ENCODE measurements at regions not wholly inside any gene's neighbourhood (a gene's known extent, or its start where the extent isn't known, plus 50 kb on each side); places are given as distances from the start of the nearest gene placed in this dataset.

DNA sequence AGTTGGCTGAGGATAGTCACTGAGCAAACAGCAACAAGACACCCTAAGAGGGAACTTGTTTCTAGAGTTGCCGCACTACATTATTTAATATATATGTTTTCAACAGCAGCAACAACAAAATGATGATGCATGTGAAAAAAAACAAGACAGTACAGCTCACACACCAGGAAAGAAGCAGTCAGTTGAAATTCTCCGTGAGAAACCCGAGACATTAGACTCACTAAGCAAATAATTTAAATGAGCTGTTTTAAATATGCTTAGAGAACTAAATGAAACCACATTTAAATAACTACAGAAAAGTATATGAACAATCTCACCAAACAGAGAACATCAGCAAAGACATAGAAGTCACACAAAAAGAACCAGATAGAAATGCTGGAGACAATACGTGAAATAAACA is 426.3 kb upstream of the PFKP start:
- H3K36me3 ChIP-seq (ENCODE audit: insufficient read depth): no peaks in the 10 kb centered on the region
- H3K4me1 ChIP-seq (ENCODE audit: insufficient read depth): peaks cover 4% of the 10 kb centered on the region
- no peak overlapping the region for H3K4me3 ChIP-seq
- H3K4me3 Mint-ChIP-seq: no peak overlapping the region
- H3K4me1 Mint-ChIP-seq: peaks cover 10% of the 10 kb centered on the region; the same call in 2 of the 3 replicates
- H3F3A ChIP-seq (replicated peaks; ENCODE audit: low read depth): no peaks in the 10 kb centered on the region
- no peak overlapping the region for H3K27ac ChIP-seq (ENCODE audit: low read depth)
- H3K9me3 Mint-ChIP-seq: no peaks in the 10 kb centered on the region
- H3K9me2 ChIP-seq (ENCODE audit: insufficient read depth): peaks cover 10% of the 10 kb centered on the region
- H3K4me2 ChIP-seq: no peak overlapping the region
- peaks cover 6% of the 10 kb centered on the region; the same call in 1 of the 3 replicates for H3K36me3 Mint-ChIP-seq (ENCODE audit: low read depth)
- H3K79me2 ChIP-seq (replicated peaks; ENCODE audit: insufficient read depth): no peaks in the 10 kb centered on the region
- no peaks in the 10 kb centered on the region for H4K20me1 ChIP-seq (replicated peaks; ENCODE audit: insufficient read depth)
- no peak overlapping the region for H3K27ac Mint-ChIP-seq
- peak overlapping the region; percentile 56; the same call in 1 of the 2 replicates for H2AFZ ChIP-seq
- H3K27me3 Mint-ChIP-seq (ENCODE audit: insufficient read depth, low read depth, poor library complexity): no peaks in the 10 kb centered on the region
- no peak for DNase-seq (ENCODE audit: low spot score)
- no peaks in the 10 kb centered on the region for H3K27me3 ChIP-seq (ENCODE audit: insufficient read depth)
- TF ChIP-seq, protein P1, sequence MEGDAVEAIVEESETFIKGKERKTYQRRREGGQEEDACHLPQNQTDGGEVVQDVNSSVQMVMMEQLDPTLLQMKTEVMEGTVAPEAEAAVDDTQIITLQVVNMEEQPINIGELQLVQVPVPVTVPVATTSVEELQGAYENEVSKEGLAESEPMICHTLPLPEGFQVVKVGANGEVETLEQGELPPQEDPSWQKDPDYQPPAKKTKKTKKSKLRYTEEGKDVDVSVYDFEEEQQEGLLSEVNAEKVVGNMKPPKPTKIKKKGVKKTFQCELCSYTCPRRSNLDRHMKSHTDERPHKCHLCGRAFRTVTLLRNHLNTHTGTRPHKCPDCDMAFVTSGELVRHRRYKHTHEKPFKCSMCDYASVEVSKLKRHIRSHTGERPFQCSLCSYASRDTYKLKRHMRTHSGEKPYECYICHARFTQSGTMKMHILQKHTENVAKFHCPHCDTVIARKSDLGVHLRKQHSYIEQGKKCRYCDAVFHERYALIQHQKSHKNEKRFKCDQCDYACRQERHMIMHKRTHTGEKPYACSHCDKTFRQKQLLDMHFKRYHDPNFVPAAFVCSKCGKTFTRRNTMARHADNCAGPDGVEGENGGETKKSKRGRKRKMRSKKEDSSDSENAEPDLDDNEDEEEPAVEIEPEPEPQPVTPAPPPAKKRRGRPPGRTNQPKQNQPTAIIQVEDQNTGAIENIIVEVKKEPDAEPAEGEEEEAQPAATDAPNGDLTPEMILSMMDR (conservative IDR thresholded peaks at IDR 0.05; ENCODE audit: low read depth in 2 of 2): no peak
- ATAC-seq: no peak

DNA sequence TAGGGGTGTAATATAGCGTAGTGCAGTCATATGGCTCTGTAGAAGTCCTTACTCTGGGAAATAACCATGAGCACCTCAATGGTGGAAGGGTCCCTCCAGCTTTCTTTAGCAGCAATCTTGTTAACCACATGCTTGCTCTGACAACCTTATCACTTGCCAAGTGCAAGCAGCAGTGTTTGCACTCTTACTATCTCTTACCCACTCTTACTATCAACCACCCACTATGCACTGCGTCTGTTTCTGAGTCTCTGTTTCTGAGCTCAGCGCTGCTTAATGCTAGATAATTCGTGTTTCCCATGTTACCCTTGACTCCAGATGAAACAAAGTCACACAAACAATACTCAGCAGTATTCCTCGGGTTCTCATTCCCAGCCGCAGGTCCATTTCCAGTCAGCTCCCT is 433.7 kb upstream of the PFKP start:
- no peaks in the 10 kb centered on the region for H3K79me2 ChIP-seq (replicated peaks; ENCODE audit: insufficient read depth)
- Mint-ChIP-seq H3K27me3 (ENCODE audit: insufficient read depth, low read depth, poor library complexity) (no peaks in the 10 kb centered on the region), H3K4me1 (peaks cover 7% of the 10 kb centered on the region; the same call in 1 of the 3 replicates), H3K27ac (no peak overlapping the region), H3K36me3 (ENCODE audit: low read depth) (no peaks in the 10 kb centered on the region), H3K9me3 (no peaks in the 10 kb centered on the region), H3K4me3 (no peak overlapping the region)
- H4K20me1 ChIP-seq (replicated peaks; ENCODE audit: insufficient read depth): no peaks in the 10 kb centered on the region
- DNase-seq (ENCODE audit: low spot score): no peak
- H3K4me1 ChIP-seq (ENCODE audit: insufficient read depth): no peaks in the 10 kb centered on the region
- H3K27me3 ChIP-seq (ENCODE audit: insufficient read depth): no peaks in the 10 kb centered on the region
- no peak for ATAC-seq
- no peak overlapping the region for H3K27ac ChIP-seq (ENCODE audit: low read depth)
- H2AFZ ChIP-seq: peak overlapping the region; percentile 78
- H3K9me2 ChIP-seq (ENCODE audit: insufficient read depth): peaks cover 6% of the 10 kb centered on the region
- H3K4me2 ChIP-seq: no peak overlapping the region
- no peak overlapping the region for H3K4me3 ChIP-seq
- no peaks in the 10 kb centered on the region for H3F3A ChIP-seq (replicated peaks; ENCODE audit: low read depth)
- H3K36me3 ChIP-seq (ENCODE audit: insufficient read depth): no peaks in the 10 kb centered on the region
- TF ChIP-seq JUNB (IDR thresholded peaks at IDR 0.05; ENCODE audit: unreplicated experiment) (no peak), EZH2 (IDR thresholded peaks at IDR 0.05; ENCODE audit: low read depth, unreplicated experiment) (no peak), STAT1 (IDR thresholded peaks at IDR 0.05; ENCODE audit: unreplicated experiment) (no peak), ZNF331 (CRISPR knock-in tag; IDR thresholded peaks at IDR 0.05; ENCODE audit: low read depth) (no peak), REST (IDR thresholded peaks at IDR 0.05; ENCODE audit: unreplicated experiment) (no peak), CREB1 (CRISPR knock-in tag; IDR thresholded peaks at IDR 0.05; ENCODE audit: low read depth) (no peak)
- TF ChIP-seq, protein P2, sequence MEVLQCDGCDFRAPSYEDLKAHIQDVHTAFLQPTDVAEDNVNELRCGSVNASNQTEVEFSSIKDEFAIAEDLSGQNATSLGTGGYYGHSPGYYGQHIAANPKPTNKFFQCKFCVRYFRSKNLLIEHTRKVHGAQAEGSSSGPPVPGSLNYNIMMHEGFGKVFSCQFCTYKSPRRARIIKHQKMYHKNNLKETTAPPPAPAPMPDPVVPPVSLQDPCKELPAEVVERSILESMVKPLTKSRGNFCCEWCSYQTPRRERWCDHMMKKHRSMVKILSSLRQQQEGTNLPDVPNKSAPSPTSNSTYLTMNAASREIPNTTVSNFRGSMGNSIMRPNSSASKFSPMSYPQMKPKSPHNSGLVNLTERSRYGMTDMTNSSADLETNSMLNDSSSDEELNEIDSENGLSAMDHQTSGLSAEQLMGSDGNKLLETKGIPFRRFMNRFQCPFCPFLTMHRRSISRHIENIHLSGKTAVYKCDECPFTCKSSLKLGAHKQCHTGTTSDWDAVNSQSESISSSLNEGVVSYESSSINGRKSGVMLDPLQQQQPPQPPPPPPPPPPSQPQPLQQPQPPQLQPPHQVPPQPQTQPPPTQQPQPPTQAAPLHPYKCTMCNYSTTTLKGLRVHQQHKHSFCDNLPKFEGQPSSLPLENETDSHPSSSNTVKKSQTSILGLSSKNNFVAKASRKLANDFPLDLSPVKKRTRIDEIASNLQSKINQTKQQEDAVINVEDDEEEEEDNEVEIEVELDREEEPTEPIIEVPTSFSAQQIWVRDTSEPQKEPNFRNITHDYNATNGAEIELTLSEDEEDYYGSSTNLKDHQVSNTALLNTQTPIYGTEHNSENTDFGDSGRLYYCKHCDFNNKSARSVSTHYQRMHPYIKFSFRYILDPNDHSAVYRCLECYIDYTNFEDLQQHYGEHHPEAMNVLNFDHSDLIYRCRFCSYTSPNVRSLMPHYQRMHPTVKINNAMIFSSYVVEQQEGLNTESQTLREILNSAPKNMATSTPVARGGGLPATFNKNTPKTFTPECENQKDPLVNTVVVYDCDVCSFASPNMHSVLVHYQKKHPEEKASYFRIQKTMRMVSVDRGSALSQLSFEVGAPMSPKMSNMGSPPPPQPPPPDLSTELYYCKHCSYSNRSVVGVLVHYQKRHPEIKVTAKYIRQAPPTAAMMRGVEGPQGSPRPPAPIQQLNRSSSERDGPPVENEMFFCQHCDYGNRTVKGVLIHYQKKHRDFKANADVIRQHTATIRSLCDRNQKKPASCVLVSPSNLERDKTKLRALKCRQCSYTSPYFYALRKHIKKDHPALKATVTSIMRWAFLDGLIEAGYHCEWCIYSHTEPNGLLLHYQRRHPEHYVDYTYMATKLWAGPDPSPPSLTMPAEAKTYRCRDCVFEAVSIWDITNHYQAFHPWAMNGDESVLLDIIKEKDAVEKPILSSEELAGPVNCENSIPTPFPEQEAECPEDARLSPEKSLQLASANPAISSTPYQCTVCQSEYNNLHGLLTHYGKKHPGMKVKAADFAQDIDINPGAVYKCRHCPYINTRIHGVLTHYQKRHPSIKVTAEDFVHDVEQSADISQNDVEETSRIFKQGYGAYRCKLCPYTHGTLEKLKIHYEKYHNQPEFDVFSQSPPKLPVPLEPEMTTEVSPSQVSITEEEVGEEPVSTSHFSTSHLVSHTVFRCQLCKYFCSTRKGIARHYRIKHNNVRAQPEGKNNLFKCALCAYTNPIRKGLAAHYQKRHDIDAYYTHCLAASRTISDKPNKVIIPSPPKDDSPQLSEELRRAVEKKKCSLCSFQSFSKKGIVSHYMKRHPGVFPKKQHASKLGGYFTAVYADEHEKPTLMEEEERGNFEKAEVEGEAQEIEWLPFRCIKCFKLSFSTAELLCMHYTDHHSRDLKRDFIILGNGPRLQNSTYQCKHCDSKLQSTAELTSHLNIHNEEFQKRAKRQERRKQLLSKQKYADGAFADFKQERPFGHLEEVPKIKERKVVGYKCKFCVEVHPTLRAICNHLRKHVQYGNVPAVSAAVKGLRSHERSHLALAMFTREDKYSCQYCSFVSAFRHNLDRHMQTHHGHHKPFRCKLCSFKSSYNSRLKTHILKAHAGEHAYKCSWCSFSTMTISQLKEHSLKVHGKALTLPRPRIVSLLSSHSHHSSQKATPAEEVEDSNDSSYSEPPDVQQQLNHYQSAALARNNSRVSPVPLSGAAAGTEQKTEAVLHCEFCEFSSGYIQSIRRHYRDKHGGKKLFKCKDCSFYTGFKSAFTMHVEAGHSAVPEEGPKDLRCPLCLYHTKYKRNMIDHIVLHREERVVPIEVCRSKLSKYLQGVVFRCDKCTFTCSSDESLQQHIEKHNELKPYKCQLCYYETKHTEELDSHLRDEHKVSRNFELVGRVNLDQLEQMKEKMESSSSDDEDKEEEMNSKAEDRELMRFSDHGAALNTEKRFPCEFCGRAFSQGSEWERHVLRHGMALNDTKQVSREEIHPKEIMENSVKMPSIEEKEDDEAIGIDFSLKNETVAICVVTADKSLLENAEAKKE (CRISPR knock-in tag; IDR thresholded peaks at IDR 0.05): no peak
- TF ChIP-seq, protein P1 (conservative IDR thresholded peaks at IDR 0.05; ENCODE audit: low read depth in 2 of 2): no peak
